HL-60 (cell line): ENCODE measurements at regions not wholly inside any gene's neighbourhood (a gene's known extent, or its start where the extent isn't known, plus 50 kb on each side); places are given as distances from the start of the nearest gene placed in this dataset.

Experiments used
- POLR2AphosphoS5 ChIP-seq: IDR thresholded peaks from 2 replicates; pipeline ENCODE4 v1.6.1; 2012; ENCODE audit warnings: low read depth
- TF ChIP-seq, protein P1 (sequence below): IDR thresholded peaks from one replicate; pipeline ENCODE4 v1.5.1; 2011; ENCODE audit warnings: low read length, control low read depth, inconsistent platforms; ENCODE audit not compliant: insufficient read depth

GRCh38 chr13:31891472-31891871 lies 140.1 kb upstream of the FRY start:
- TF ChIP-seq, protein P1, sequence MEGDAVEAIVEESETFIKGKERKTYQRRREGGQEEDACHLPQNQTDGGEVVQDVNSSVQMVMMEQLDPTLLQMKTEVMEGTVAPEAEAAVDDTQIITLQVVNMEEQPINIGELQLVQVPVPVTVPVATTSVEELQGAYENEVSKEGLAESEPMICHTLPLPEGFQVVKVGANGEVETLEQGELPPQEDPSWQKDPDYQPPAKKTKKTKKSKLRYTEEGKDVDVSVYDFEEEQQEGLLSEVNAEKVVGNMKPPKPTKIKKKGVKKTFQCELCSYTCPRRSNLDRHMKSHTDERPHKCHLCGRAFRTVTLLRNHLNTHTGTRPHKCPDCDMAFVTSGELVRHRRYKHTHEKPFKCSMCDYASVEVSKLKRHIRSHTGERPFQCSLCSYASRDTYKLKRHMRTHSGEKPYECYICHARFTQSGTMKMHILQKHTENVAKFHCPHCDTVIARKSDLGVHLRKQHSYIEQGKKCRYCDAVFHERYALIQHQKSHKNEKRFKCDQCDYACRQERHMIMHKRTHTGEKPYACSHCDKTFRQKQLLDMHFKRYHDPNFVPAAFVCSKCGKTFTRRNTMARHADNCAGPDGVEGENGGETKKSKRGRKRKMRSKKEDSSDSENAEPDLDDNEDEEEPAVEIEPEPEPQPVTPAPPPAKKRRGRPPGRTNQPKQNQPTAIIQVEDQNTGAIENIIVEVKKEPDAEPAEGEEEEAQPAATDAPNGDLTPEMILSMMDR = no peak
- no peak for TF ChIP-seq POLR2AphosphoS5
